Lung (tissue), 11 donors: ENCODE measurements at regions not wholly inside any gene's neighbourhood (a gene's known extent, or its start where the extent isn't known, plus 50 kb on each side); places are given as distances from the start of the nearest gene placed in this dataset.

Experiments
- ATAC-seq: fragments of 200-7000 bp; cut with Tn5 transposase; one replicate; pipeline ENCODE4 v1.9.1; 2020; ENCODE audit warnings: moderate number of reproducible peaks; ENCODE audit not compliant: insufficient read depth, low FRiP score
- DNase-seq, 3 donors: peaks; one replicate each; pipeline ENCODE4 v3.0.0-alpha.2; 2013 to 2017
- H3K27ac ChIP-seq, 2 donors: one replicate each; pipeline ENCODE4 v1.5.1; 2013; ENCODE audit warnings: mild to moderate bottlenecking in 2 of 2, moderate library complexity in 2 of 2, control low read depth in 1 of 2, inconsistent platforms in 1 of 2, low read depth in 1 of 2, low read length in 1 of 2
- H3K27me3 ChIP-seq, 3 donors: one replicate each; pipeline ENCODE4 v1.5.1; 2013; ENCODE audit warnings: low read length in 2 of 3; ENCODE audit not compliant: control insufficient read depth in 3 of 3, insufficient read depth in 3 of 3
- H3K36me3 ChIP-seq, 4 donors: one replicate each; pipeline ENCODE4 v1.5.1; 2013; ENCODE audit warnings: low read length in 4 of 4, mild to moderate bottlenecking in 1 of 4, moderate library complexity in 1 of 4; ENCODE audit not compliant: control insufficient read depth in 4 of 4, insufficient read depth in 4 of 4
- H3K4me1 ChIP-seq, 5 donors: one replicate each; pipeline ENCODE4 v1.5.1; 2013; ENCODE audit warnings: low read length in 5 of 5, mild to moderate bottlenecking in 2 of 5, moderate library complexity in 1 of 5; ENCODE audit not compliant: control insufficient read depth in 5 of 5, insufficient read depth in 5 of 5
- H3K4me3 ChIP-seq: one replicate; pipeline ENCODE4 v1.5.1; 2013; ENCODE audit warnings: mild to moderate bottlenecking, control low read depth, moderate library complexity
- H3K9ac ChIP-seq, 2 donors: one replicate each; pipeline ENCODE4 v1.5.1; 2013; ENCODE audit warnings: low read length in 2 of 2, control low read depth in 1 of 2; ENCODE audit not compliant: insufficient read depth in 1 of 2
- H3K9me3 ChIP-seq, 4 donors: one replicate each; pipeline ENCODE4 v1.5.1; 2013; ENCODE audit warnings: low read length in 3 of 4, mild to moderate bottlenecking in 1 of 4, moderate library complexity in 1 of 4; ENCODE audit not compliant: control insufficient read depth in 4 of 4, insufficient read depth in 3 of 4
- WGBS, 2 donors: extraction: QIAGEN DNeasy Blood & Tissue Kit; methylation state at CpG; one replicate each; pipeline ENCODE4 v1.1.7; 2013; 5-methylcytosine and 5-hydroxymethylcytosine counted together
- TF ChIP-seq, protein P1 (sequence below): IDR thresholded peaks from 2 replicates; pipeline ENCODE4 v1.5.1; 2012; ENCODE audit warnings: mild to moderate bottlenecking; ENCODE audit errors: control extremely low read depth, extremely low read depth
- donor health status: control.
- donor health status: control.
- donor health status: Bipolar disorder and iron deficiency.
- donor health status: healthy.
- donor health status: DM: yes; HTN: yes; CAD: no.

DNA sequence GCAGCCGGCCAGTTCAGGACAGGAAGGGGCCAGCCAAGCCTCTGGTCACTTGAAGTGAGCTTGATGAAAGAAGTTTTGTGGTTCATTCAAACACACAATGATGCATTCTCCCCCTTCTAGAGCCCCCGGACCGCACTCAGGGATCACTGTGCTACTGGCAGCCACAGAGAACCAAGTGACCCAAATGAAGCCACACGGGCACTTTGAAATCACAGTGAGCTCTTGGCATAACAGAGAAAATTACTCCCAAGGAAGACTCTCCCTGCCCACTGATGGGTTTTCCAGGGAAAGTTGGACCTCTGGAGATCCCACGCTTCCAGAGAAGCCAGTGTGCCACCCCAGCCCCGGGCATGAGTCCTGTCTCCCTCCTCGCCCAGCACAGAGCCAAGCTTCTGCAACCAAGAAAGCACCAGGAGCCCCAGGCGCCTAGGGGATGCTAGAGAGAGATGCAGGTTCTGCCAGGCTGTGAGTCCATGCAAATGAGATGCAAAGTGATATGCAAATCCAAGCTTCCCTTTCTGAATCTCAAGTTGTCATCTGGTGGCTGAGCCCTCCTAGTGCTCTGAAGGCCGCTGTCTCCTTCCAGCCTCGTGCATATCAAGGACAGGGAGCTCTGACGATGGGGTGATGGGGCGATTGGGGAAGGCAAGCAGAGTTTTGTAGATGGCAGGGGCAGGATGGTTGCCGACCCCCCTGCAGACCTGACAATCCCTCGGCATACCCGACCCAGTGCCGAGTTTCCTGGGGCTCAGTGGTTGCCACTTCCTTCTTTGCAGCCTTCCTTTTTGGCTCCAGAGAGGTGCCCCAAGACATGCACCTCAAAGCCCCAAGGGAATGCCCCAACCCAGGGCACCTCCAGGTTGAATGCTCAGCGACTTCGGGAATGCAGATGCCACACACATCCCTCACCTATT is 59.7 kb upstream of the TNRC6C start:
- H3K36me3 ChIP-seq, result no peaks in the 10 kb centered on the region

DNA sequence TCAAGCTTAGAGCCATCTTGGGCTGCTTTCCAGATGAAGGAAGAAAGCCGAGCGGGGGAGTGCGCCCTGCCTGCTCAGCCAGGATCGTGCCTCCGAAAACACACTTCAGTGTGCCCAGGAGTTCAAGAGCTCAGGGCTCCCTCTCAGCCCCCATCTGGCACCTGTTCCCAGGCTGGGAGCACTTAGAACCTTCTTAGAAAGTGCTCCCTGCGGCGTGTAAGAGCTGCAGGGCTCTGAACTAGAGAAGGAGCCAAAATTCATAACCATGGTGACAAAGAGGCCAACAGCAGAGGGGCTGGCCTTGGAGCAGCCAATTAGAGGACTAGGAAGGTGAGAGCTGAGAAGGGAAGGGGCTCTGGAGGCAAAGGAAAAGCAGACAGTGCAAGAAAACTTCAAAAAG is 59.0 kb upstream of the TNRC6C start:
- Histone ChIP-seq H3K9ac (no peak overlapping the region), H3K9me3 (no peaks in the 10 kb centered on the region), H3K4me1 (peaks cover 0 to 10% (median 0%) of the 10 kb centered on the region in 5 donors), H3K4me3 (no peak overlapping the region), H3K27me3 (no peaks in the 10 kb centered on the region), H3K36me3 (no peaks in the 10 kb centered on the region), H3K27ac (no peak overlapping the region)
- DNase-seq (peak; percentile 55 to 85 (median 77)), ATAC-seq (no peak)
- WGBS, 2 donors, result 62 to 81% methylated on average over 7 of the region's 7 CpGs
- TF ChIP-seq, protein P1, sequence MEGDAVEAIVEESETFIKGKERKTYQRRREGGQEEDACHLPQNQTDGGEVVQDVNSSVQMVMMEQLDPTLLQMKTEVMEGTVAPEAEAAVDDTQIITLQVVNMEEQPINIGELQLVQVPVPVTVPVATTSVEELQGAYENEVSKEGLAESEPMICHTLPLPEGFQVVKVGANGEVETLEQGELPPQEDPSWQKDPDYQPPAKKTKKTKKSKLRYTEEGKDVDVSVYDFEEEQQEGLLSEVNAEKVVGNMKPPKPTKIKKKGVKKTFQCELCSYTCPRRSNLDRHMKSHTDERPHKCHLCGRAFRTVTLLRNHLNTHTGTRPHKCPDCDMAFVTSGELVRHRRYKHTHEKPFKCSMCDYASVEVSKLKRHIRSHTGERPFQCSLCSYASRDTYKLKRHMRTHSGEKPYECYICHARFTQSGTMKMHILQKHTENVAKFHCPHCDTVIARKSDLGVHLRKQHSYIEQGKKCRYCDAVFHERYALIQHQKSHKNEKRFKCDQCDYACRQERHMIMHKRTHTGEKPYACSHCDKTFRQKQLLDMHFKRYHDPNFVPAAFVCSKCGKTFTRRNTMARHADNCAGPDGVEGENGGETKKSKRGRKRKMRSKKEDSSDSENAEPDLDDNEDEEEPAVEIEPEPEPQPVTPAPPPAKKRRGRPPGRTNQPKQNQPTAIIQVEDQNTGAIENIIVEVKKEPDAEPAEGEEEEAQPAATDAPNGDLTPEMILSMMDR, result no peak

More for the DNA sequence above, 59.7 kb upstream of the TNRC6C start:
- H3K9me3 ChIP-seq, result no peaks in the 10 kb centered on the region
- peaks cover 0 to 10% (median 0%) of the 10 kb centered on the region in 5 donors for H3K4me1 ChIP-seq
- H3K27me3 ChIP-seq, result no peaks in the 10 kb centered on the region
- DNase-seq (peak in 1 of 3 donors; percentile 13), ATAC-seq (no peak)
- TF ChIP-seq, protein P1, result no peak
- H3K4me3 ChIP-seq, result no peak overlapping the region
- 72 to 73% methylated on average over 18 of the region's 18 CpGs for WGBS, 2 donors
- H3K9ac ChIP-seq, result no peak overlapping the region
- H3K27ac ChIP-seq, result no peak overlapping the region

- WGBS, 2 donors, result 90 to 92% methylated on average over 2 of the region's 2 CpGs
- Histone ChIP-seq H3K9me3 (no peaks in the 10 kb centered on the region), H3K4me1 (peaks cover 0 to 13% (median 0%) of the 10 kb centered on the region in 5 donors), H3K9ac (no peak overlapping the region), H3K36me3 (no peaks in the 10 kb centered on the region), H3K27ac (no peak overlapping the region), H3K27me3 (no peaks in the 10 kb centered on the region), H3K4me3 (no peak overlapping the region)
- TF ChIP-seq, protein P1, result no peak
- DNase-seq, result no peak
- no peak for ATAC-seq
Observed at GRCh38 chr17:77901481-77901880, 57.0 kb upstream of the TNRC6C start.
